Stimulated activated naive CD8-positive, alpha-beta T cell treated with anti-CD3 and anti-CD28 coated beads, Interleukin-15, amount 100 ng/mL, for 72 hours (primary cell): ENCODE measurements at regions not wholly inside any gene's neighbourhood (a gene's known extent, or its start where the extent isn't known, plus 50 kb on each side); places are given as distances from the start of the nearest gene placed in this dataset.
A peak's percentile ranks its signal among the peaks of the same experiment; 100 is the strongest.
"Not testable (repeated sequence)": the region's sequence is repeated elsewhere in the genome, so short reads cannot be mapped to it uniquely, and the experiment has no call there.

ENCODE experiments used
- ATAC-seq: fragments of 150-1000 bp; cut with Tn5 transposase; 2 replicates; pipeline ENCODE4 v1.10.0; 2021; ENCODE audit warnings: mild to moderate bottlenecking, moderate library complexity
- DNase-seq, 2 donors: peaks; one replicate each; pipeline ENCODE4 v3.0.0; 2021 to 2022
- H3K27ac Mint-ChIP-seq, 2 donors: one replicate each; pipeline ENCODE4 v1.8.0; 2022; ENCODE audit warnings: mild to moderate bottlenecking in 2 of 2, mixed read lengths in 2 of 2, moderate library complexity in 2 of 2
- H3K27me3 Mint-ChIP-seq: one replicate; pipeline ENCODE4 v1.8.0; 2022; ENCODE audit warnings: mixed read lengths
- H3K4me1 Mint-ChIP-seq: one replicate; pipeline ENCODE4 v1.8.0; 2022; ENCODE audit warnings: mild to moderate bottlenecking, mixed read lengths
- H3K4me3 Mint-ChIP-seq, 2 donors: one replicate each; pipeline ENCODE4 v1.8.0; 2022; ENCODE audit warnings: mild to moderate bottlenecking in 2 of 2, mixed read lengths in 2 of 2, moderate library complexity in 1 of 2
- H3K9me3 Mint-ChIP-seq, 2 donors: one replicate each; pipeline ENCODE4 v1.8.0; 2022; ENCODE audit warnings: mixed read lengths in 2 of 2

DNA sequence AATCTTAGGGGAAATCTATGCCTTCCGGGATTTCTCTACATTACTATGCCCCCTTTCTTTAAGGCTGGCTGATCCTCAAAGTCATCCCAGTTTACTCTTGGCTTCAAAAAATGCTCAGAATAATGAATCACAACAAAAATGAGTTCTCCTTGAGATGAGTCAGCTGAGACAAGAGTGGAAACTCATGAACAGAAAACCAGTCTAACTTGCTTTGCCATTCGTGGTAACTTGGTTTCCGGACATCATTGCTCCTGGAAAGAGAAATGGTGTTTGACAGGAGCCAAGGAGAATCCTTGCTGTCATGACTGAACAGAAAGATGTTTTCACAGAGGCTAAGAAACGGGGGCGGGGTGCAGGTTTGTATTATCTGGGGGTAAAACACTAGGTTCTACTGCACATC, 435.6 kb upstream of the DYNLRB2 start:
- Mint-ChIP-seq H3K9me3 (no peaks in the 10 kb centered on the region), H3K27ac (no peak overlapping the region), H3K27me3 (peaks cover 16% of the 10 kb centered on the region), H3K4me1 (no peaks in the 10 kb centered on the region), H3K4me3 (no peak overlapping the region)
- ATAC-seq (no peak), DNase-seq (no peak)

- no peak overlapping the region for H3K27ac Mint-ChIP-seq
- ATAC-seq (no peak), DNase-seq (no peak)
- H3K27me3 Mint-ChIP-seq = peaks cover 16% of the 10 kb centered on the region
- H3K4me3 Mint-ChIP-seq = no peak overlapping the region
- no peaks in the 10 kb centered on the region for H3K9me3 Mint-ChIP-seq
- H3K4me1 Mint-ChIP-seq = no peaks in the 10 kb centered on the region
These were observed 436.4 kb upstream of the DYNLRB2 start for GRCh38 chr16:80104401-80104800.

GRCh38 chr16:80103463-80103862, 437.3 kb upstream of the DYNLRB2 start:
- Mint-ChIP-seq H3K9me3 (peaks cover 0 to 7% of the 10 kb centered on the region in 2 donors), H3K27ac (no peak overlapping the region), H3K4me3 (no peak overlapping the region), H3K4me1 (no peaks in the 10 kb centered on the region), H3K27me3 (peaks cover 16% of the 10 kb centered on the region)
- no peak for ATAC-seq
- no peak for DNase-seq

DNA sequence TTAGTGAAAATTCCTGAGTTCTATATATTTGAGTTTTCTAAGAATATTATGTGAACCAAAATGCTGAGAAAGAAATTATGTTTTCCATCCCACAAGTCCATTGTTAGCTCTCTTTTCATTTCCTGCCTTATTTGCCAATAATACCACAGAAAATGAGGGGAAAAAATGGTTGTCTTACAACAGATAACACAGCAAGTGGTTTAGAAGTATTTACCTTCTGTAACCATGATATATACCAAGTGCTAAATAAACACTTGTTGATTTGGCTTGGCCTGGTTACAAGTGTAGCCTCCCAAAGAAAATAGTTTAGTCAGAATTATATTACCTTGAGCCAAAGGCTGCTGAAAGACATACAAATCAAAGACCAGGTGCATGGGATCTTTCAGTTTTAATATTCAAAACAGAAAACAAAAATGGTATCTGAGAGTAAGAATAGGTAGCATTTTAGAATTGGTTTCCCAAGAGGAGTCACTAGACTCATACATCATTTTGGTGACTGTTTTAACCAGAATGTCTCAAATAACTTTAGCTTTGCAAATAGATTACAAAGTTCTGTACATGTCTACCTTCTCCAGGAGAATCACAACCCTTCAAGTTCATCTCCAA, 439.8 kb upstream of the DYNLRB2 start:
- ATAC-seq (no peak), DNase-seq (no peak)
- Mint-ChIP-seq H3K27ac (no peak overlapping the region), H3K4me3 (no peak overlapping the region), H3K9me3 (peaks cover 0 to 17% of the 10 kb centered on the region in 2 donors), H3K4me1 (no peaks in the 10 kb centered on the region), H3K27me3 (peaks cover 16% of the 10 kb centered on the region)

DNA sequence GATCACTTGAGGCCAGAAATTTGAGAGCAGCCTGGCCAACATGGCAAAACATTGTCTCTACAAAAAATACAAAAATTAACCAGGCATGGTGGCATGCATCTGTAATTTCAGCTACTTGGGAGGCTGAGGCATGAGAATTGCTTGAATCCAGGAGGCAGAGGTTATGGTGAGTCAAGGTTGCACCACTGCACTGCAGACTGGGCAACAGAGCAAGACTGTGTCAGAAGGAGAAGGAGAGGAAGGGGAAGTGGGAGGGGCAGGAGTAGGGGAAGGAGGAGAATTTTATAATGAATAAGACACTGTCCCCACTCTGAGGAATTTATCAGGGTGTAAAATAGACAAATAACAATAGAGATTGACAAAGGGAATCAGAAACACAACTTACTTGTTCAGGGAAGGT, 440.6 kb upstream of the DYNLRB2 start:
- Mint-ChIP-seq H3K27me3 (peaks cover 14% of the 10 kb centered on the region), H3K27ac (no peak overlapping the region), H3K4me1 (no peaks in the 10 kb centered on the region), H3K9me3 (peaks cover 0 to 17% of the 10 kb centered on the region in 2 donors), H3K4me3 (no peak overlapping the region)
- ATAC-seq = no peak
- DNase-seq = no peak

DNA sequence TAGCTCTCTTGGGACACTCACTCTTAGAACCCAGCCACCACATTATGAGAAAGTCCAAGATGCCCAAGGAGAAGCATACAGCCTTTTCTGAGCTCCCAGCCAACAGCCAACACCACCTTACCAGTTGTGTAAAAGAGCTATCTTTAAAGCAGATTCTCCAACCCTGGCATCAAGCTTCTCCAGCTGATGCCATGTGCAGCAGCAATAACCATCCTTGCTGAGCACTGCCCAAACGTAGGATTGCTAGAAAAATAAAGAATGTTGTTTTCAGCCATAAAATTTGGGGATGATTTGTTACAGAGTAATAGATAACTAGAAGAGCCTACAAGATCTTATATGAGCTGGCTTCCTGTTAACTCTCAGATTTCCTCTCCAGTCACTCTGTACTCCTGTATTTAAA, 443.7 kb upstream of the DYNLRB2 start:
- Mint-ChIP-seq H3K4me1 (no peaks in the 10 kb centered on the region), H3K9me3 (peaks cover 0 to 17% of the 10 kb centered on the region in 2 donors), H3K27me3 (no peaks in the 10 kb centered on the region), H3K27ac (no peak overlapping the region), H3K4me3 (no peak overlapping the region)
- ATAC-seq (no peak), DNase-seq (no peak)

DNA sequence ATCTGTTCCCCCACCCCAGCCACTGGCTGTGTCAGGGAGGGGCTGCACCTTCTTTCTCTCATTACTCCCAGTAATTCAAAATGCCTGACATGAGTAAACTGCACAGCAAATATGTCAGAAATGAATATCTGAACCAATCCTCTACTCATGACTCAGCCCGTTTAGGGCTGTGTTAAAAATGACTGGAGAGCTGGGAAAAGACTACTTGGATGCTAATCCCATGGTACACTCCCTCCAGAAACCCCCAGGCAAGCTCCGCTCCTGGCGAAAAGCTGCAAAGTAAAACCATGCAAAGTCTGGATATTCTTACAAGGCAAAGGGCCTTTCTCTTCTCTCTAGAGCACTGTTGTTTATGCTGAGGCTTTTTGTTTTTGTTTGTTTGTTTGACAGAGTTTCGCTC, 448.1 kb upstream of the DYNLRB2 start:
- H3K4me3 Mint-ChIP-seq = no peak overlapping the region
- ATAC-seq (no peak), DNase-seq (no peak)
- no peaks in the 10 kb centered on the region for H3K27me3 Mint-ChIP-seq
- no peak overlapping the region for H3K27ac Mint-ChIP-seq
- H3K4me1 Mint-ChIP-seq = no peaks in the 10 kb centered on the region
- H3K9me3 Mint-ChIP-seq = peaks cover 0 to 10% of the 10 kb centered on the region in 2 donors

DNA sequence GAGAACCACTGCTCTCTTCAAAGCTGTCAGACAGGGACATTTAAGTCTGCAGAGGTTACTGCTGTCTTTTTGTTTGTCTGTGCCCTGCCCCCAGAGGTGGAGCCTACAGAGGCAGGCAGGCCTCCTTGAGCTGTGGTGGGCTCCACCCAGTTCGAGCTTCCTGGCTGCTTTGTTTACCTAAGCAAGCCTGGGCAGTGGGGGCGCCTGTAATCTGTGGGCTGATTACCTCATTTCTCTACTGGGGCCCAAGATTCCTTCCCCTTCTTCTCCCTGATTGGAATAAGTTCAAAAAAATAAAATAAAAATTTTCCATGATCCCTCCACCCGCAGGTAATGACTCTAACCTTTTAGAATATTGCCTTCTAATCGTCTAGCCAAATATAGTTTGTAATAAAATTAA, 449.3 kb upstream of the DYNLRB2 start:
- DNase-seq, ATAC-seq, H3K27ac Mint-ChIP-seq, H3K4me1 Mint-ChIP-seq, H3K27me3 Mint-ChIP-seq, H3K9me3 Mint-ChIP-seq, H3K4me3 Mint-ChIP-seq: not testable (repeated sequence)

- Mint-ChIP-seq H3K9me3 (no peaks in the 10 kb centered on the region), H3K27me3 (no peaks in the 10 kb centered on the region), H3K4me3 (no peak overlapping the region), H3K27ac (no peak overlapping the region), H3K4me1 (no peaks in the 10 kb centered on the region)
- DNase-seq (no peak), ATAC-seq (no peak)
These were observed 455.2 kb upstream of the DYNLRB2 start for GRCh38 chr16:80085606-80086005.

DNA sequence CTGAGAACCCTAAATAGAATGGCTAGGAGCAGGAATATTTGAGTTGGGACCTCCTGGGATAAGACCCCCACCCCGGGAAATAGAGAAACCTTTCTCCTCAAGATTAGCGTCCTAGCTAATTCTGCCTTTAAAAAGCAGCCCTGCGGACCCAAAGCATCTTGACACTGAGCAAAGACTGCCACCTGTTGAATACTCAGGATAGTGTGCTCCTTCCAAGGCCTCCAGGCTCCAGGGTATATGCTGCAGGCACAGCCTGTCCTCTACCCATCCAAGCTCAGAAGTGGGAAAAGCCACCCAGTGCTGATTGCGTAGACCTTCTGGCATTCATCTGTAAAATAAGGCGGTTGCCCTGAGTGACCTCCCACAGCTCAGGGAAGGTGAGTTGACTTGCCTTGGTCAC, 456.2 kb upstream of the DYNLRB2 start:
- Mint-ChIP-seq H3K27me3 (no peaks in the 10 kb centered on the region), H3K27ac (peak overlapping the region in 1 of 2 donors; percentile 50), H3K4me1 (no peaks in the 10 kb centered on the region), H3K4me3 (no peak overlapping the region), H3K9me3 (no peaks in the 10 kb centered on the region)
- DNase-seq = peak in 1 of 2 donors; percentile 9
- peak; percentile 46 for ATAC-seq

- no peaks in the 10 kb centered on the region for H3K9me3 Mint-ChIP-seq
- no peak overlapping the region for H3K4me3 Mint-ChIP-seq
- H3K27ac Mint-ChIP-seq = no peak overlapping the region
- ATAC-seq = no peak
- H3K27me3 Mint-ChIP-seq = no peaks in the 10 kb centered on the region
- DNase-seq = no peak
- H3K4me1 Mint-ChIP-seq = no peaks in the 10 kb centered on the region
These were observed 456.6 kb upstream of the DYNLRB2 start for GRCh38 chr16:80084163-80084562.

DNA sequence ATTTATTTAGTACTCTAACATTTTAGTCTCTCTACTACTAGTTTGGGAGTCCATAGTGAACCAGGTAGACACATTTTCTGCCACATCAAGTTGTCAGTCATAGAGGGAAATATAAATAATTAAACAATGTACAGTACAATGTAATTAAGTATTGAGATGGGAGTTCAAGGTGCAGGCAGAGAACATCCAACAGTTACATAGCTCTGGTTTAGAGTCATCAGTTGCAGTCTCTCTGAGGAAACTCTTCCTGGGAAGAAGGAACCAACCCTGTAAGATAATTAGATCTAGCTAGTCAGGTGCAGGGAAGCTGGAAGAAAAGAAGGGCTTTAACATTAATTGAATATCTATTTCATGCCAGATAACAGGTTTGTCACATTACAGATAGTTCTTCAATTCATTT, 457.9 kb upstream of the DYNLRB2 start:
- ATAC-seq (no peak), DNase-seq (no peak)
- no peak overlapping the region for H3K27ac Mint-ChIP-seq
- H3K4me3 Mint-ChIP-seq = no peak overlapping the region
- H3K9me3 Mint-ChIP-seq = no peaks in the 10 kb centered on the region
- no peaks in the 10 kb centered on the region for H3K4me1 Mint-ChIP-seq
- no peaks in the 10 kb centered on the region for H3K27me3 Mint-ChIP-seq

DNA sequence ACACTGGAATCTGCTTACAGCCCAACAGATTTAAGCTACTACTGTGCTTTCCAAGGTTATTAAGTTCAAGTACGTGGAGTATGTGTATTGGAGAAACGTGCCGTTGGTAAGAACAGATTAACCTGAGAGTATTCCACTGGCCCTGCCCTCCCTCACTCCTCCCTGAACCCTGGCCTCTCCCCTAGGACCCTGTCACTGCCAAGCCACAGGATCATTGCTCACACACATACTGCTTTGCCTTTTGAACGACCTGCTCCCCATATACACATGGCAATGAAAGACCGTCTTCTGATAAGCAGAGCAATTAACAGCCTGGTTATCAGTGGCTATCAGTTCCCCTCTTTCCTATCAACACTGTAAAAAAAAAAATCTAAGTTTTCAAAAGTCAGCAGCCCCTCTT, 458.9 kb upstream of the DYNLRB2 start:
- ATAC-seq = no peak

GRCh38 chr16:80080287-80080851, 460.4 kb upstream of the DYNLRB2 start:
- no peak overlapping the region for H3K4me3 Mint-ChIP-seq
- no peaks in the 10 kb centered on the region for H3K27me3 Mint-ChIP-seq
- H3K27ac Mint-ChIP-seq = peak overlapping the region; percentile 34 to 38
- DNase-seq (no peak), ATAC-seq (no peak)
- no peaks in the 10 kb centered on the region for H3K9me3 Mint-ChIP-seq
- no peaks in the 10 kb centered on the region for H3K4me1 Mint-ChIP-seq

More for the DNA sequence above, 458.9 kb upstream of the DYNLRB2 start:
- DNase-seq = no peak
- Mint-ChIP-seq H3K27me3 (no peaks in the 10 kb centered on the region), H3K9me3 (no peaks in the 10 kb centered on the region), H3K4me3 (no peak overlapping the region), H3K4me1 (no peaks in the 10 kb centered on the region), H3K27ac (no peak overlapping the region)

DNA sequence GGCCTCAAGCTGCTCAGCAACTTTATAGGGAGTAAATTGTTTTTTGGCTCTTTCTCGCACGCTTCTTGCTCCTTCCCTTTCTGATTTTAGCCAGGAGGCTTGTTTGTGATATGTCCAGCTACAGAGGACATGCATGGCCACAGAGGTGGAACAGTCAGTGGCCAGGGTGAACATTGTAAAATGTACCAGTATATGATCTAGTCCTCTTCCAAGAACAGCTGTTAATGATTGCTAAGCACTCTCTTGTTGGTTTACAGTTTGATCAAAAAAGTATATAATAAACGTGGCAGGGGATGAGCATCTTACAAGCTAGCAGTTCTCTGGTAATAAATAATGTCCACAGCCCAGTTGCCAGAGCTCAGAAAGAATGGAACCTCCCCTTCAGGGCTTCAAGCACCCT, 461.7 kb upstream of the DYNLRB2 start:
- no peak overlapping the region for H3K27ac Mint-ChIP-seq
- H3K27me3 Mint-ChIP-seq = no peaks in the 10 kb centered on the region
- H3K4me1 Mint-ChIP-seq = no peaks in the 10 kb centered on the region
- H3K4me3 Mint-ChIP-seq = no peak overlapping the region
- H3K9me3 Mint-ChIP-seq = no peaks in the 10 kb centered on the region
- DNase-seq = no peak
- ATAC-seq = no peak

DNA sequence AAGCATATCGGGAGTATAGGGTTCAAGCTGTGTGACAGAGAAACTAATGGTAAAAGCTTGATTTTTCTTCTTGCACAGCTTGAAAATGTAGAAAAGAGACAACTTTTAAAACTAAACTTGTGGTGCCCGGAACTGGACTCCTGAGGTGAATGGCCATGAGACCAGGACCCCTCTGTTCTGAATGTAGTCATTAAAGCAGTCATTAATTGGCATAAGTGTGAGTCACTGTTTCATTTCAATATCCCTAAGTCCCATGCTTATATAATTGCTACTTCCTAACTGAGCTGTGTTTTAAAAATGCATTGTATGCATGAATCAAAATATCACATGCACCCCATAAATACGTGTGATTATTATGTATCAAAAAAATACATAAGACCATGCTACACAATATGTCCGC, 463.1 kb upstream of the DYNLRB2 start:
- DNase-seq = no peak
- H3K27ac Mint-ChIP-seq = no peak overlapping the region
- H3K4me1 Mint-ChIP-seq = no peaks in the 10 kb centered on the region
- no peaks in the 10 kb centered on the region for H3K27me3 Mint-ChIP-seq
- H3K4me3 Mint-ChIP-seq = no peak overlapping the region
- no peak for ATAC-seq
- no peaks in the 10 kb centered on the region for H3K9me3 Mint-ChIP-seq

- DNase-seq (no peak), ATAC-seq (no peak)
- H3K27ac Mint-ChIP-seq = no peak overlapping the region
- no peak overlapping the region for H3K4me3 Mint-ChIP-seq
- no peaks in the 10 kb centered on the region for H3K27me3 Mint-ChIP-seq
- no peaks in the 10 kb centered on the region for H3K9me3 Mint-ChIP-seq
- no peaks in the 10 kb centered on the region for H3K4me1 Mint-ChIP-seq
These were observed 466.5 kb upstream of the DYNLRB2 start for GRCh38 chr16:80074329-80074728.
